ENCODE measurements at regions not wholly inside any gene's neighbourhood (a gene's known extent, or its start where the extent isn't known, plus 50 kb on each side); places are given as distances from the start of the nearest gene placed in this dataset.

DNA sequence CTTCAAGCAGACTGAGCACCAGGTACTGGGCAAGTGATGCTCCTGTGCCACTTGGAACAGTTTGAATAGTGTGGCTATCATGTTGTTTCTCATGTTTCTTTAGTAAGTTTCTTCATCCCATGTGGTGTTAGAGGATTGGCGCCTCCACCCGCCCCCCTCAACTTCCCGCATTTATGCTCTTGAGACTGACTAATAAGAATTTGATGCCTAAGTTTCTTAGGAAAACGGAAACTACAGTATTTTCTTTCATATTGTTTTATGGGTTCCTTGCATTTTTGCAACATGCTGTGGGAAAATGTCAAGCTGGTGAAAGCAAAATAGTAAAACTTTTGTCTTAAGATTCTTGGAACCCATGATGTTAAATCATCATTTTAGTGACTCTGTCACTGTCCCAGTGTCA lies 101.2 kb upstream of the SLC4A4 start:
- Histone ChIP-seq H3K36me3 (ENCODE audit: insufficient read depth, low read length) (no peaks in the 10 kb centered on the region), H3K9ac (ENCODE audit: low read length) (no peak overlapping the region), H2AFZ (ENCODE audit: low read length) (no peak overlapping the region), H3F3A (ENCODE audit: insufficient read depth, low read length) (no peaks in the 10 kb centered on the region), H3K27me3 (ENCODE audit: insufficient read depth, low read length) (no peaks in the 10 kb centered on the region), H4K20me1 (ENCODE audit: insufficient read depth, low read length) (no peaks in the 10 kb centered on the region), H3K9me2 (ENCODE audit: low read depth, low read length) (no peaks in the 10 kb centered on the region), H3K79me2 (ENCODE audit: insufficient read depth, low read length) (no peaks in the 10 kb centered on the region), H3K4me3 (ENCODE audit: low read depth, low read length, poor library complexity, severe bottlenecking) (no peak overlapping the region), H3K4me1 (ENCODE audit: insufficient read depth, low read length, severe bottlenecking) (no peaks in the 10 kb centered on the region), H3K27ac (ENCODE audit: low read depth, low read length, poor library complexity, severe bottlenecking) (no peak overlapping the region), H3K9me3 (ENCODE audit: low read length) (no peaks in the 10 kb centered on the region), H3K4me2 (ENCODE audit: low read length) (no peak overlapping the region)
- TF ChIP-seq EZH2 (IDR thresholded peaks at IDR 0.05; ENCODE audit: borderline replicate concordance, low read length) = no peak
- TF ChIP-seq, protein P1, sequence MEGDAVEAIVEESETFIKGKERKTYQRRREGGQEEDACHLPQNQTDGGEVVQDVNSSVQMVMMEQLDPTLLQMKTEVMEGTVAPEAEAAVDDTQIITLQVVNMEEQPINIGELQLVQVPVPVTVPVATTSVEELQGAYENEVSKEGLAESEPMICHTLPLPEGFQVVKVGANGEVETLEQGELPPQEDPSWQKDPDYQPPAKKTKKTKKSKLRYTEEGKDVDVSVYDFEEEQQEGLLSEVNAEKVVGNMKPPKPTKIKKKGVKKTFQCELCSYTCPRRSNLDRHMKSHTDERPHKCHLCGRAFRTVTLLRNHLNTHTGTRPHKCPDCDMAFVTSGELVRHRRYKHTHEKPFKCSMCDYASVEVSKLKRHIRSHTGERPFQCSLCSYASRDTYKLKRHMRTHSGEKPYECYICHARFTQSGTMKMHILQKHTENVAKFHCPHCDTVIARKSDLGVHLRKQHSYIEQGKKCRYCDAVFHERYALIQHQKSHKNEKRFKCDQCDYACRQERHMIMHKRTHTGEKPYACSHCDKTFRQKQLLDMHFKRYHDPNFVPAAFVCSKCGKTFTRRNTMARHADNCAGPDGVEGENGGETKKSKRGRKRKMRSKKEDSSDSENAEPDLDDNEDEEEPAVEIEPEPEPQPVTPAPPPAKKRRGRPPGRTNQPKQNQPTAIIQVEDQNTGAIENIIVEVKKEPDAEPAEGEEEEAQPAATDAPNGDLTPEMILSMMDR (IDR thresholded peaks at IDR 0.05; ENCODE audit: low read length) = no peak

DNA sequence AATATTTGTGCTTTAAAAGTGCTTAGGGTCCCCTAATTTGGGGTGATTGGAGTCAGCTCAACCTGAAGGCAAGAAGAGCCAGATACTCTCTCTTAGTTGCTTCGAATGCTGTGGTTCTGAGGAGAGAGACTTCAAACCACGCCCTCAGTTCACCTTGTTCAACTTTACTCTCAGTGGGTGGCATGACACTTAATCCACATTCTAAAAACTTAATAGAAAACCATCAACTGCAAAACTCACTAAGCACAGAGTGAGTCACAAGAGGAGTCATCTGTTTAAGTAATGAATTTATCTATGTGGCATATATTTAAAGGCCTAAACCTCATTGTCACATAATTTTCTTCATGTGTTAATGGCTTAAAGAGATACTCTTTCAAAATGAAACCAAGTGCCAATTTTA lies 99.5 kb upstream of the SLC4A4 start:
- Histone ChIP-seq H2AFZ (ENCODE audit: low read length) (no peak overlapping the region), H3K4me2 (ENCODE audit: low read length) (no peak overlapping the region), H3K9ac (ENCODE audit: low read length) (no peak overlapping the region), H3K79me2 (ENCODE audit: insufficient read depth, low read length) (no peaks in the 10 kb centered on the region), H3K4me1 (ENCODE audit: insufficient read depth, low read length, severe bottlenecking) (no peaks in the 10 kb centered on the region), H4K20me1 (ENCODE audit: insufficient read depth, low read length) (no peaks in the 10 kb centered on the region), H3K4me3 (ENCODE audit: low read depth, low read length, poor library complexity, severe bottlenecking) (no peak overlapping the region), H3K36me3 (ENCODE audit: insufficient read depth, low read length) (no peaks in the 10 kb centered on the region), H3K9me2 (ENCODE audit: low read depth, low read length) (no peaks in the 10 kb centered on the region), H3K27ac (ENCODE audit: low read depth, low read length, poor library complexity, severe bottlenecking) (no peak overlapping the region), H3K27me3 (ENCODE audit: insufficient read depth, low read length) (no peaks in the 10 kb centered on the region), H3F3A (ENCODE audit: insufficient read depth, low read length) (no peaks in the 10 kb centered on the region), H3K9me3 (ENCODE audit: low read length) (no peaks in the 10 kb centered on the region)
- TF ChIP-seq, protein P1 (IDR thresholded peaks at IDR 0.05; ENCODE audit: low read length) = no peak
- TF ChIP-seq EZH2 (IDR thresholded peaks at IDR 0.05; ENCODE audit: borderline replicate concordance, low read length) = no peak

DNA sequence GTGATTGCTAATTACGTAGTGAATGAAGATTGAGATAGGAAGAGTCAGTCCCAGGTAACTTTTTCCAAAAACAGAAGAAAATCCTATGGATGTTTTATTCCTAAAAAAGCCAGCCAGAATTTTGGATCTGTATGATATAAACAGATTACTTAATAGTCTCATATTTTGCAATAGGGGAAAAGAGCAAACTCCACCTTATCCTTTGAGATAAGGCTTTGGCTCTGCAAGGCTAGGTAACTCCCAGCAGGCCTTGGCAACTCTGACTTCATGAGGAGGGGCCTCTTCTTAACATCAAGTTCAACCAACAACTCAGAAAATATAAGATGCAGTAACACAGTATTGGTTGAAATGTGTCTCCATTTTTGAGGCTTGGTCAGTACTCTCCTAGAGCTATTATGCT lies 98.7 kb upstream of the SLC4A4 start:
- Histone ChIP-seq H3K79me2 (ENCODE audit: insufficient read depth, low read length) (no peaks in the 10 kb centered on the region), H3K9me3 (ENCODE audit: low read length) (no peaks in the 10 kb centered on the region), H2AFZ (ENCODE audit: low read length) (no peak overlapping the region), H4K20me1 (ENCODE audit: insufficient read depth, low read length) (no peaks in the 10 kb centered on the region), H3K27me3 (ENCODE audit: insufficient read depth, low read length) (no peaks in the 10 kb centered on the region), H3K4me1 (ENCODE audit: insufficient read depth, low read length, severe bottlenecking) (no peaks in the 10 kb centered on the region), H3F3A (ENCODE audit: insufficient read depth, low read length) (no peaks in the 10 kb centered on the region), H3K4me2 (ENCODE audit: low read length) (no peak overlapping the region), H3K9ac (ENCODE audit: low read length) (no peak overlapping the region), H3K36me3 (ENCODE audit: insufficient read depth, low read length) (no peaks in the 10 kb centered on the region), H3K4me3 (ENCODE audit: low read depth, low read length, poor library complexity, severe bottlenecking) (no peak overlapping the region), H3K9me2 (ENCODE audit: low read depth, low read length) (no peaks in the 10 kb centered on the region), H3K27ac (ENCODE audit: low read depth, low read length, poor library complexity, severe bottlenecking) (no peak overlapping the region)
- TF ChIP-seq EZH2 (IDR thresholded peaks at IDR 0.05; ENCODE audit: borderline replicate concordance, low read length) = no peak
- TF ChIP-seq, protein P1 (IDR thresholded peaks at IDR 0.05; ENCODE audit: low read length) = no peak

Data from OCI-LY1 (cell line).